ENCODE measurements at regions not wholly inside any gene's neighbourhood (a gene's known extent, or its start where the extent isn't known, plus 50 kb on each side); places are given as distances from the start of the nearest gene placed in this dataset.

DNA sequence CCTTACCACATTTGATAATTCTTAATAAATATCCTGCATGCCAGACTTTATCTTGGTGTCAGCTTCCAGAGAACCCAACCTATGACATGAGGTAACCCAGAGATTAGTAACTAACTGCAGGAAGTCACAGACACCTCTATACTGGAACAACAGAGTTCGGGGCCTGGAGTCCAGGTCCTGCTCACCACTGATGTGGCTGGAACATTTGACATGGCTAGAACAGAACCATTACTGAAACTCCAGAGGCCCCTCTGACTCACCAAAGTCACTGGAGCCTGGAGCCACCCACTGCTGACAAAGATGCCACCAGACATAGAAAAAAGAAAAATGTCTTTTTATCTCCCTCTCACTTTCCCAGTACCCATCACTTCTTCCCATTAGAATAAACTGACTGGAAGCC, 403.7 kb downstream of the MID1IP1 start:
- no peak for DNase-seq (ENCODE audit: extremely low read depth, low read depth)

DNA sequence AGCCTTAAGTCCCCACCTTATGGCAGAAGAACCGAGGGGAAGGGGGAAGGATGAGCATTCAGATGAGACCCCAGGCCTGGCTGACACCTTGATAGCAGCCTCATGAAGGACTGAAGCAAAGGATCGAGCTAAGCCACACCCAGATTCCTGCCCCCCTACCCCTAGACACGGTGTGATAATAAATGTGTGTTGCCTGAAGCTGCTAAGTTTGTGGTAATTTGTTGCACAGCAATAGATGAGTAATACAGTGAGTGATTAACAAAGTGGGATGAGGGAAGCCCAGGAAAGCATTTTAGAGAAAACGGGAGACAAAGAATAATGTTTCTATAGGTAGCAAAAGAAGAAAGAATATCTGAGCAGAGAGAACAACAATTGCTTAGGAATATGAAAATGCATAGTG, 404.2 kb downstream of the MID1IP1 start:
- DNase-seq (ENCODE audit: extremely low read depth, low read depth) = no peak

DNA sequence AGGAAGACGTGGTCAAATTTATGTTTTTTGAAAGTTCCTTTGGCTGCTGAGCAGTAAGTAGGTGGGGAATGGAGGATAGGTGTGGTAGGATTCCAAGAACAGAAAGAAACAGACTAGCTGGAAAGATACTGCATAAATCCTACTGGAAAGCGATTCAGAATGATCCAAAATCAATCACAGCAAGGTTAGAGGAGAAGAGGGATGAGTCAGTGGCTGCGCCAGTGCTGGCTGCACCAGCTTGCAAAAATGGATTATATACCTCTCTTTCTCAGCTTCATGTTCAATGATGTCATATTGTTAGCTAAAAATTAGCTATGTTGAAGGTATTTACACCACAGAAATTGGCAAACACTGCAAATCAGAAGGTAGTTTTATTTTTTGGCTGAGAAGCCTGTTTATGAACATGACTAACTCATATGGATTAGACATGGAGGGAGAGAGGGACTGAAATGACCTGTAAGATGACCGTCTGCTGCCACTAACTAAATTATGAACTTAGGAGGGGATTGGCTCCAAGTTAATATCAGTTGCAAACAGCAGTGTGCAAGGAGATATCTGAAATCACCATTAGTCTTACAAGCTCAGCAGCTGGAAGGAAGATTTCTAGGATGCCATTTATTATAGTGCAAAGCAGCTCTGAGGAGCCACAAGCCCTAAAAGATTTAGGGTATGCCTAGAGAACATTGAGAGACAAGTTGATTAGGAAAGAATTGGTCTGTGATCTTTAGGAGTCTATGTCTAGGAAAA, 405.3 kb downstream of the MID1IP1 start:
- DNase-seq (ENCODE audit: extremely low read depth, low read depth) = no peak

DNA sequence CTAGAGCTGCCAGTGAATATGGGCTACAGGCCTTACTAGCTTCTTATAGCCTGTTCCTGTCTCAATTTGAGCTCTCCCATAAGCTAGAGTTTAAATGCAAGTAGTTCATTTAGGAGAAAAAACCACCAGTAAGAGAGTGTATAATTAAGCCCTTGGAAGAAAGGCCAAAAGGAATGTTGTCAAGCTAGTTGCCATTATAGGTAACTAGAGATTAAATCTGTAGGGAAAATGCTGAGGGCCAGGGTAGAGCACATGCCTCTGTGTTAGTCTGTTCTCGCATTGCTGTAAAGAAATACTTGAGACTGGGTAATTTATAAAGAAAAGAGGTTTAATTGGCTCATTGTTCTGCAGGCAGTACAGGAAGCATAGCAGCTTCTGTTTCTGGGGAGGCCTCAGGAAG, 410.2 kb downstream of the MID1IP1 start:
- no peak for DNase-seq (ENCODE audit: extremely low read depth, low read depth)

DNA sequence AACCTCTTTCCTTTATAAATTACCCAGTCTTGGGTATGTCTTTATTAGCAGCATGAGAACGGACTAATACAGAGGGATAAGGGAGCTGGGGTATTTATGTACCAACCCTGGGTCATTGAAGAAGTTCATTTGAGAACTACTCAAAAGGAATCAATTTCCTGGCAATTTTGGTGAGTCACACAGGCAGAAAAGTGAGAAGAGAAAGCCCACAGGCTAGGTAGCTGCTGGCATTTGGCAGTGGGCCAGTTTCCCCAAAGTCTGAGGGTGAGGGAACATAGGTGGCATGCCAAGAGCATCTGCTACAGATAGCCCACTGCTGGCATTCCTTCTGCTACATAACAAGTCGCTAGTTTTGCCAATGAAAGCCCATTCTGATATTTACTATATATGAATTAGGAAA, 411.2 kb downstream of the MID1IP1 start:
- no peak for DNase-seq (ENCODE audit: extremely low read depth, low read depth)

DNA sequence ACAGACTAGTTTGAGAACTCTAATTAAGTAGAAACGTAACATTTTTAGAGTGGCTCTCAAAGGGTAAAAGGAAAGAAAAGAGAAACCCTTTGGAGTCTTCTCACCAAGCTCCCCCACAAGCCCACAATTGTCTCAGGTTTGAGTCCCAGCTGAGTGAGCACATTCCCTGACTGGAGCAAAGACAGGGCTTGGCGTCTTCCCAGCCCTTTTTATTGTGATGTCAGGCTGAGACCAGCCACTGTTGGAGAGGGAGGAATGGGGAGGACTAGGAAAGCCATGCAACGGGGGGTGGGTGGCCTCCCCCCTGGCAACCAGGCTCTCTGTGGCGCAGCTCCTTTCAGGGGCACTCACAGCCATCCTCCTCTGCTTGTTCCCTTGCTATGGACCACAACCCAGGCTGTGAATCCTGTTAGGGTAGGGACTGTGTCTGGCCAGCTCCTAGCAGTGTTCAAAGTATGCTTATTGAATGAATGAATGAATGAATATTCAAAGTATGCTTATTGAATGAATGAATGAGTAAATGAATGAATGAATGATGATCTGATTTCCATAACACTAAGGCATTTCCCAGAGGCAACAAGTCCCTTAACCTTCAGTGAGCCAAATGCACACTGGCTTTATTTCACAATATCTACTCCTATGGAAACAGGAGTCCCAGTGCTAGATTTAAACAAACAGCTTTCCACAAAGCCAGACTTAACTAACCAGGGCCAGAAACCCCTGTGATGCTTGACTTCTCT, 413.3 kb downstream of the MID1IP1 start:
- no peak for DNase-seq (ENCODE audit: extremely low read depth, low read depth)

DNA sequence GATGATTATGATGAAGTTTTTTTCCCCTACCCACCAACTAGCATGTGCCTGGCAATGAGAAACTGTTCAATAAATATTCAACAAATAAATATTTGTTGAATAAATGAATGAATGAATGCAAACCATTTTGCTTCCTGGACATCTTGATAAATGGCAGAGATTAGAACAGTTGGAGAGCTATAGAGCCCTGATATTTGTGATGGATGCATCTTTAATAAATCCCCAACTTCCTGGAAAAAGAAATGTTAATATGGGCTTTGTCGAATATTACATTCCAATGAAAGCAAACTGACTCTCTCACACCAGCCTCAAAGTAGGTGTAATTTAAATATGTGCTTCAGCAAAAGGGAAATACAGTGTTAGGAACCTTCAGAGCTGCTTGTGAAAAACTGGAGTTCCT, 419.7 kb downstream of the MID1IP1 start:
- DNase-seq (ENCODE audit: extremely low read depth, low read depth) = no peak

DNA sequence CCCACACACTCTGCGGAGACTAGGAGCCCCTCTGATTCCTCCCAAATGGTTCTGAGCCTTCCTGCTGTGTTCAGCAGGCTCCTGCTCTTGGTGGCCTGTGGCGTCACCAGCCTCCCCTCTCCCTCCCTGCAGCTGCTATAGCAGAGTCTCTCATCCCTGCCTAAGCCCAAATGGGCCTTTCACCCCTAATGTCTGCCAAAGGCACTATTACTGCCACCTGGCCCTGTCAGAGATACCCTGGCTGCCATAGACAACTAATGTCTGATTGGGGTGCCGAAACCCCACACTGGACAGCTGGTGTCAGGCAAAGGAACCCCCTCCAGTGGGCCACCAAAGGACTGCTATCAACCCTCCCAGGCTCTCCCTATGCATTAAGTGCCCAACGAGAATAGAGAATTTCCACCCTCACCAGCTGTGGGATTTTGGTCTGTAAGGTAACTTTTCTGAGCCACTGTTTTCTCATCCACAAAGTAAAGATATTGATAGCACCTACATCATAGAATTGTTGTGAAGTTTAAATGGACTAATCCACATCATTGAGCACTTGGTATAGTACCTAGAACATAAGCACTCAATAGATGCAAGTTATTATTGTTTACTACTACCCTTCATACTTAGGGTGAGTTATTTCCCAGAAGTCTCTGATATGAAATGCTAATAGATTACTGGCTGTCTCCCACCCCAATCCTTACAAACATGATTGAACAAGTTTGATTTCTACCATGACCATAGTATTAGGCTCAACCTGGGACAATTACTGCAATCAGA, 421.3 kb downstream of the MID1IP1 start:
- no peak for DNase-seq (ENCODE audit: extremely low read depth, low read depth)

DNA sequence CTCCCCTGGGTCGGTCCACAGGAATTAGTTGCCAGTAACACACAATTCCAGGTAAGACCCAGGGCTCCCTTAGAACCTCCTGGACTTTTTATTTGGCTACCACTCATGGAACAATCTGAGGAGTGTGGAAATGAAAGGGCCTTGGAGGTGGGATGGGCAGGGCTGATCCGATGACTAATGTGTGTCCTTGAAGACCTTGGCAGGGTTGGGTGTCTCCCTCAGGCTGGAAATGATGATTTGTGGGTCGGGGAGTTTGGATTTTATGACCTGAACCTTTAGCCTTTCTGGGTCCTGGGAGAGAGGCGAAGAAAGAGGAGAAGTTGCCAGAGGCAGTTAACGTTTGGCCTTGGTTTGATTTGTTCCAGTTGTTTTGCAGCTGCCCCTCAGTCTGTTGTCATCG, 425.0 kb downstream of the MID1IP1 start:
- no peak for DNase-seq (ENCODE audit: extremely low read depth, low read depth)

DNA sequence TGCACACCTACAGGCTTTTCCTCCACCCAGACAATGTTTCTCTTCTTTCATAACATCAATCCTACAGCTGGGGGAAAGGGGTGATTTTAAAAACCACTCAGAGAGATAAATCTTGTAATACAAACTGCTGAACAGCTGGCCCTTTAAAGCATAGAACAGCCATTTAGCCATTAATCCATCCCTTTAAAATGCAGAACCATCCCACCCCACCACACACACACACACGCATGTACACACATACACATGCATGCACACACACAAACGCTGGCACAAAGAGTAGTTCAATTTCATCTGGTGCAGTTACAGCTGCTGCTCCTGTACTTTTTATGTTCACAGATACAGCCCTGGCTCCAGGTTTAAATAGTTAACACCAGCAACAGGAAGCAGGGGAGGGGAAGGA, 426.1 kb downstream of the MID1IP1 start:
- no peak for DNase-seq (ENCODE audit: extremely low read depth, low read depth)

DNA sequence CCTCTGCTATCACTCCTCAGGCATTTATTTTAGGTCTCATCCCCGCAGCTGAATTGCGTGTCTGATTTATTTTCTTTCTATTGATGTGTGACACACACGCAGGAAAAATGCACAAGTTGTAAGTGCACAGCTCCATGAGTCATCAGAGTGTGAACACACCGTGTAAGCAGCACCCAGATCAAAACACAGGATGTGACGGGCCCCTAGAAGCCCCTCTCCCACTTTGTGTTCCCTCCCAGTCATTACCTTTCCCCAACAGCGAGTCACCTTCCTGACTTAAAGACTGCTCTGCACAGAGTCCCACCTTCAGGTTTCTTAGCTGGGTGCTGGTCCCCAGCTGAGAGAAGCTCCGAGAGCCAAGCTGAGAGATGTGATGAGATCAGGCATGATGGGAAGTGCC, 436.7 kb downstream of the MID1IP1 start:
- no peak for DNase-seq (ENCODE audit: extremely low read depth, low read depth)

DNA sequence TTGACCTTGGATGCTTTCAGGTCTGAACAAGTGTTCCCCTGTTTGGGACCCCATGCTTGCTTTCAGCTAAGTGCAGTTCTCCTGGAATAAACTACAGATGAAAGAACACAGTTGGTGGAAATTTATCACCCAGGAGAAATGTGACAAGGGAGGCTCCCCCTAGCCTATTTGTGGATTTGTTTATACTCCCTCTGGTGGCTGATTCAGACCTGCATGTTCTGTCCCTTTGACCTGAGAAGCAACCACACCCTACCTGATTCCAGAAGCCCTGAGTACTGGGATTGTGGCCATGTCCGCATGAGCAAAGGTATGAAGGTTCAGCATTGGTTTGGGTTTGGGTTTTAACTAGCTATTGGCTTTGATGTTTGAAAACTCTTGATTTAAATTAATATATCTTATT, 440.9 kb downstream of the MID1IP1 start:
- DNase-seq (ENCODE audit: extremely low read depth, low read depth) = peak; percentile 20

DNA sequence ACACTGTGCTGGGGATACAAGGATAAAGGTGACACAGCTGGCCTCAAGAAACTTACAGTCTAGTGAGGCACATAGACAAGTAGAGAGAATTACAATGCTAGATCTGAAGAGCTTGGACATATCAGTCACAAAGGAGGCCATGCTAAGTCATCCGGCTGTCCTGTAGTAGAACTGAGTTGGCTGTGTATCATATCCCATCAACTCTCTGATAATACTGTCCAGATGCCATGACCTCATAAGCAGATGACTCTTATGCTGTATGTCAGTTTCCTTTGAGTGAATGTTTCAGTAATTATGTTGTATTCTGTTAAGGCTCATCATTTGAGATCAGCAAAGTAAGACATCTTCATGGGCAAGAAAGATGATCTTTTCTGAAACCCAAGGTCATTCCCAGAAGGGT, 442.9 kb downstream of the MID1IP1 start:
- no peak for DNase-seq (ENCODE audit: extremely low read depth, low read depth)

DNA sequence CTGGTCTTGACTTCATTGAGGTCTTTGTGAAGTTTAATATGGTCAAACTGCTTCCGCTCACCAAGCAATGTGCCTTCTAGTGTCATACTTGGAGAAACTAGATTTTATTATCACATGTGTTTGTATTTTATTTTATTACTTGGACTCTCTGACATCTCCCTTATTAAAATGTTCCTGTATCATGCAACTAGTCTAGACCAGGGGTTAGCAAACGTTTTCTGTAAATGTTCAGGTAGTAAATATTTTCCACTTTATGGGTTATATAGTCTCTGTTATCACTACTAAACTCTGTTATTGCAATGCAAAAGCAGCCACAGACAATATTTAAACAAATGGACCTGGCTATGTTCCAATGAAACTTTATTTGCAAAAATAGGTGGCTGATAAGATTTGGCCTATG, 443.8 kb downstream of the MID1IP1 start:
- DNase-seq (ENCODE audit: extremely low read depth, low read depth) = no peak

DNA sequence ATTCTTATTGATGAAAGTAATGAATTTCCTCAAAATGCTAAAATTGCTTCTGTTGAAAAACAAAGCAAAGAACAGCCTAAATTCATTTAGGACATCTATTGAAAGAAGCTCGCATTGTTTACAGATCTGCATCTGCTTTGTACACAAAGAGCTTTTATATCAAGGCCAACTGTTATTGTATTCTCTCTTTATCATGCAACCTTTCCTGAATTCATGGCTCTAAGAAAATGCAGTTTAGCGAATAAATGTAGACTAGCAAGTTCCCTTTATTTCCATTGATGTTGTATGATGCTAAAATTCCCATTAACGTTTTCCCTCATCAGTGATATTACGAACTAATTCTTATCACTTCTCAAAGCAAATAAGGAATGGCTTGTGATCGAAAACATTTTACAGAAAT, 446.3 kb downstream of the MID1IP1 start:
- DNase-seq (ENCODE audit: extremely low read depth, low read depth) = no peak

DNA sequence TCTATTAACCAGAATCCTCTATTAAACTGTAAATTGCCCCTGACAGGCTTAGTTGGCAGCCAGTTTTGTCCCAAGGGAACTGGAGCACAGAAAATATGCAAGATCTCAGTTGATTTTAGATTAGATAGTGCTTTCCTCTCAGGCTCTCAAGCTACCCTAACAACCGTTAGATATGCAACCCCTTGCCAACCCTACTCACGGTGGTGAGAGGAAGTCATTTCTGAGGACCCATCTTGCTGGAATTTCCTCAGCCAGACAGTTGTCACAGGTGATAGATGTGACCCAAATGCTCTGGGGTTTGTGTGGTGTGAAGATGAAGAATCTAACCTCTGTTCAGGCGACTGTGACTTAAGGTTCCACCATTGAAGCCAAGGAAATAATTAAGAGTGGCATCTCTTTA, 447.1 kb downstream of the MID1IP1 start:
- no peak for DNase-seq (ENCODE audit: extremely low read depth, low read depth)

DNA sequence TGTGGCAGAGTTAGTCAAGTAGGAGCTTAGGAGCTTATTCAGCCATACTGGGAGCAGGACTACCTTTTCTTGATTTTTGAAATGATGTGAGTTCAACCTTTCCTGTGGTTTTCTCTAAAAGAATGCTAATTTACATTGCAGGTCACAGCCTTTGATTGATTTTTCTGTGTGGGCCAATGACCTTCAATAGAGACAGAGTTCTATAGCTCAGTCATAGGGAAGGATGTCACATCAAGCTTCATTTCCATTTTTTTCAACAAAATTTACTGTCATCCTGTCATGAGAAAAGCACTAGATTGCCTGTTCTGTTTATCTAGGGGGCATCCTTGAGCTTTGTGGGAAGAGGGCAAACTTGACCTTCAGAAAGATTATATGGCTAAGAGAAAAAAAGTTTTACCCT, 448.7 kb downstream of the MID1IP1 start:
- DNase-seq (ENCODE audit: extremely low read depth, low read depth) = no peak

DNA sequence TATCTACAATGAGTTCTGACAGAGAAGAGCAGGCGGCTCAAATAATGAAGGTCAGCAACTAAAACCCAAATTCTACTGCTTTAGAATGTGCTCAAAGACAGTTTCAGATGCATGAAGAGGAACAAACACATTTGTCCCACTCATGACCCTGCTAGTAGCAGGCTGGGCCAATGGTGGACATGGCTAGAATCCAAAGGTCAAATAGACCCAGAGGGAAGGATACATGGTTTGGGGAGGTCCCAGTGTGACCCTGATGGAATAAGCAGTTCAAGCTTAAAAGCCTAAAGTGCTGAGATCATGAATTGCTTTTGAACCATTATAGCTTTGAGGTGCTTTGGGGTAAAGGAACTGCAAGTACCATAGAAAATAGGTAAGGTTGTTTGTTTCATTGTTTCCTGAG, 450.7 kb downstream of the MID1IP1 start:
- no peak for DNase-seq (ENCODE audit: extremely low read depth, low read depth)

DNA sequence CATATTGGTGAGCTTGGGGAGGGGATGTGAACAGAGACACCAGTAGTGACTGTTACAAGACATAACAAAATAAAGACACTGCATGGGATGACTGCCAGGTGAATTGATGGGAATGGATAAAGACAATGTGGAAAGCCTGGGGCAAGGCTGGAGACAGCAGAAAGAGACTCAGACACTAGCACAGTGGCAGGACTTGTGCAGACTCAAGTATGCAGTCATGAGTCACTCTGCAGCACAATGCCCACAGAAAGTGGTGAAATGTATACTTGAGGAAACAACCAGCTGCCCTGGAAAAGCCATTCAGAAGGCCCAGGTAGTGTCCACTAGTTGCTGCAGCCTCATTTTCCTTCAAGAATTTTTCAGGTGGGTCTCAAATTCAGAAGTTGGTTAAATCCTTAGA, 452.3 kb downstream of the MID1IP1 start:
- DNase-seq (ENCODE audit: extremely low read depth, low read depth) = no peak

DNA sequence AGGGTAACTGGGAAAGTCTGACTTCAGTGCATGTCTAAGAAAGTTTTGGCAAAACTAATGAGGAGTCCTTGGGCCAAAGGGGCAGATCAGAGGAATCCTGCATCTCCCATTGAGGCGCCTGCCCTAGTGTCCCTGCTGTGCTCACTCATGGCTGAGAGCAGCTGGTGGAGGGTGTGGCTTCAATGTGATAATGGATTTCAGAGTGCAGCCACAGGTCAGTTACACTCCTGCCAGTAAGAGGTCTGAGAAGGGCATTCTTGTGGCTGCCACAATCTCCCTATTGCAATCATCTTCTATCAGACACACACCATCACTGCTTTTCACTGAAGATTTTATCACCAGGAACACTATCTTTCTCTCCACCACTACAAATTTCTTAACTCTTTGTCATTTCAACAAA, 457.1 kb downstream of the MID1IP1 start:
- no peak for DNase-seq (ENCODE audit: extremely low read depth, low read depth)

DNA sequence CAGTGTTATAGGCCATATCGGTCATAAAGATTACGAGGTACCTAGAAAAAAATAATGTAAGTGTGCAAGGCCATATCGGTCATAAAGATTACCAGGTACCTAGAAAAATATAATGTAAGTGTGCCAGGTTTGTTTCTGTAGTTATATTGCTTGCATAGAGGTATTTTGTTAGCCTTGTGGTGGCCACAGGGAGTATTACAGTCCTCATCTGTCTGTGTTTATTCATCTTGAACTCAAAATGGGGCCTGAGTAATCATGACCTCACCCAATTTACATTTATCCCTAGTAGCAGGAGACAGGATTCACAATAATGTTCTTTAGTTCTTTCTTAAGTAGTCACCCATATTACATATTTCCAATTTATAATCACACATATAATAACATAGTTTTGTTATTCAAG, 459.7 kb downstream of the MID1IP1 start:
- no peak for DNase-seq (ENCODE audit: extremely low read depth, low read depth)

All from NCI-H460 (cell line).